ENCODE measurements at regions not wholly inside any gene's neighbourhood (a gene's known extent, or its start where the extent isn't known, plus 50 kb on each side); places are given as distances from the start of the nearest gene placed in this dataset.

DNA sequence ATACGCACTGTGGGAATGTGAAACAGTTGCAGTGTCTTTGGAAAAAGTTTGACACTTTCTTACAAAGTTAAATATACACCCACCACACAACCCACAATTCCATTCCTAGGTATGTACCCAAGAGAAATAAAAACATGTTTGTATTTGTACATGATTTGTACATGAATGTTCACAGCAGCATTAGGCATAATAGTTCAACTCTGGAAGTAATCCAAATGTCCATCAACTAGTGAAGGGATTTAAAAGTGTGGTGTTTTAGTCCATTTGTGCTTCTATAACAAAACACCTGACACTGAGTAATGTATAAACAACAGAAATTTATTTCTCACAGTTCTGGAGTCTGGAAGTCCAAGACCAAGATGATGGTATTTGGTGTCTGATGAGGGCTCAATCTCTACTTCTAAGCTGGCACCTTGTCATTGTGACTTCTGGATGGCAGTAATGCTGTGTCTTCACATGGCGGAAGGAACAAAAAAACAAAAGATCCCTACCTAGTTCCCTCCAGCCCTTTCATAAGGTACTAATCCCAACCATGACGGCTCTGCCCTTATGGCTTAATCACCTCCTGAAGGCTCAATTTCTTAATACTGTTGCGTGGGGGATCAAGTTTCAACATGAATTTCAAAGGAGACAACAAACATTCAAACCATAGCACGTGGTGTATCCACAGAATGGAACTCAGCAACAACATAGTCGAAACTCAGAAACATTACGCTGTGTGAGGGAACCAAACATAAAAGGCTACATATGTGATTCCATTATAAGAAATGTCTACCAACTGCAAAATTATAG, 120.5 kb downstream of the AQP9 start:
- Histone ChIP-seq H3K4me3 (no peak overlapping the region), H3K27ac (no peak overlapping the region), H3K9me3 (no peaks in the 10 kb centered on the region), H3K36me3 (no peaks in the 10 kb centered on the region), H3K4me1 (no peaks in the 10 kb centered on the region), H3K27me3 (peaks cover 0 to 6% of the 10 kb centered on the region in 2 donors)
- DNase-seq, result no peak
- intact Hi-C loops (cut with DNase I; ENCODE audit: low total_unique reads), result no loop called here
- TF ChIP-seq, protein P1, sequence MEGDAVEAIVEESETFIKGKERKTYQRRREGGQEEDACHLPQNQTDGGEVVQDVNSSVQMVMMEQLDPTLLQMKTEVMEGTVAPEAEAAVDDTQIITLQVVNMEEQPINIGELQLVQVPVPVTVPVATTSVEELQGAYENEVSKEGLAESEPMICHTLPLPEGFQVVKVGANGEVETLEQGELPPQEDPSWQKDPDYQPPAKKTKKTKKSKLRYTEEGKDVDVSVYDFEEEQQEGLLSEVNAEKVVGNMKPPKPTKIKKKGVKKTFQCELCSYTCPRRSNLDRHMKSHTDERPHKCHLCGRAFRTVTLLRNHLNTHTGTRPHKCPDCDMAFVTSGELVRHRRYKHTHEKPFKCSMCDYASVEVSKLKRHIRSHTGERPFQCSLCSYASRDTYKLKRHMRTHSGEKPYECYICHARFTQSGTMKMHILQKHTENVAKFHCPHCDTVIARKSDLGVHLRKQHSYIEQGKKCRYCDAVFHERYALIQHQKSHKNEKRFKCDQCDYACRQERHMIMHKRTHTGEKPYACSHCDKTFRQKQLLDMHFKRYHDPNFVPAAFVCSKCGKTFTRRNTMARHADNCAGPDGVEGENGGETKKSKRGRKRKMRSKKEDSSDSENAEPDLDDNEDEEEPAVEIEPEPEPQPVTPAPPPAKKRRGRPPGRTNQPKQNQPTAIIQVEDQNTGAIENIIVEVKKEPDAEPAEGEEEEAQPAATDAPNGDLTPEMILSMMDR (IDR thresholded peaks at IDR 0.05), result no peak

DNA sequence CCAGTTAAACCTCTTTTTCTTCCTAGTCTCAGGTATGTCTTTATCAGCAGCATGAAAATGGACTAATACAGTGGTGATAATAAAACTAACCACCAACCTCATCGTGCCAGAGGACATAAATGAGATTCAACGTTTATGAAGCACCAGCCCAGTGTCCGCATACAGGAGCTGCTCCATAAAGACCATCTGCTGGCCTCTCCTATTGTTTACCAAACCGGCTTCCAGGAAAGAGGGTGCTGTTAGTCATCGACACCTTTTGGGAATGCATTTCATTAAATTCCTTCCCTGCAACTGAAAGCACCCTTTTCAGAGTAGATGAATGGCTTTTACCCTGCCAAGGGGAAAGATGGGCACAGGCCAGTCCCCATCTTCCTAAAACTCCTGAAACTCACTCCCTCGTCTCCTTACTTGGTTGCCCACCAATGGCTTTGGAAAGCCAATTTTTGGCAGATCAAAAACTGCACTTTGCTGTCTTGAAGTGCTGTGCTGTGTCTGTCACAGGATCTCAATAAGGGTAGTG, 122.1 kb downstream of the AQP9 start:
- DNase-seq, result no peak
- intact Hi-C loops (cut with DNase I; ENCODE audit: low total_unique reads), result no loop called here
- Histone ChIP-seq H3K27ac (no peak overlapping the region), H3K36me3 (no peaks in the 10 kb centered on the region), H3K4me1 (no peaks in the 10 kb centered on the region), H3K9me3 (no peaks in the 10 kb centered on the region), H3K4me3 (no peak overlapping the region), H3K27me3 (peaks cover 0 to 7% of the 10 kb centered on the region in 2 donors)
- TF ChIP-seq, protein P1 (IDR thresholded peaks at IDR 0.05), result no peak

DNA sequence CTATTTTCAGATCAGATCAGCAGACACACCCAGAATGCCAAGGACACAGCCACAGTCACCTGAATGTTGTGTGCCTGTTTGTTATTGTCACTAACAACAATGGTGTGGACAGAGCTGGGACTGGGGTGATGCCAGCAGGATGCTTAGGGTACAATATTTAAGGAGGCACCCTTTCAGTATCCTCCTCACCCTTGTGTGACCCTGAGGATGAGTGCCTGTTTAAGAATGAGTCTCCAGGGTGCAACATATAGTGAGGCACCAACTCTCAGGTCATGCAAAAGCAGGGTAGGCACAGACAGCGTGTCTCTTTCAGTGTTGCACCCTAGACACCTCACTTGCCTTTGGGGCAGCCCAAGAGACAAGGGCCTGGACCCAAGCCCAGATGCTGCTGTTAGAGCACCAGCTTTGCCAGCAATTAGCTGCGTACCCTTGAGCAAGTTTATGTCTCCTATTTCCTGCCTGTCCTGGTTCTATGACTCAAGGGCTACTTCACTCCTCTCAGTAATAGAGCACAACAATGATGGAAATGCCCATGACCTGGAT, 122.6 kb downstream of the AQP9 start:
- Histone ChIP-seq H3K27ac (no peak overlapping the region), H3K9me3 (no peaks in the 10 kb centered on the region), H3K36me3 (no peaks in the 10 kb centered on the region), H3K4me1 (no peaks in the 10 kb centered on the region), H3K4me3 (no peak overlapping the region), H3K27me3 (peaks cover 0 to 7% of the 10 kb centered on the region in 2 donors)
- intact Hi-C loops (cut with DNase I; ENCODE audit: low total_unique reads), result no loop called here
- TF ChIP-seq, protein P1 (IDR thresholded peaks at IDR 0.05), result no peak
- DNase-seq, result no peak

DNA sequence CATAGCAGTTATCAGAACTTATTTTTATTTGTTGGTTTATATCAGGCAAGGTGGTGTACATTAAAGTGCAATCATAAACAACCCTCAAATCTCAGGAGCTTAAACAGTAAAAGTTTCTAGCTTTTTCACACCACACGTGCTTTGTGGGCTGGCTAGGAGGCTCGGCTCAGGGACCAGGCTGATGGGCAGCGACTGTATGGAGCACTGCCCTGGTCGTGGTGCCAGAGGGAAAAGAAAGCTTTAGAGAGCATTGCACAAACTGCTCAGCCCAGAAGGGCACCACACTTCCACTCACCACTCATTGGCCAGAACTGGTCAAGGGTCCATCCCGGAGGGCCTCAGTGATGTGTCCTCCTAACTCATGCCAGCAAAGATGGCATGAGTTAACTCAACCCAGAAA, 123.2 kb downstream of the AQP9 start:
- intact Hi-C loops (cut with DNase I; ENCODE audit: low total_unique reads), result no loop called here
- Histone ChIP-seq H3K4me1 (no peaks in the 10 kb centered on the region), H3K27me3 (peaks cover 0 to 7% of the 10 kb centered on the region in 2 donors), H3K36me3 (no peaks in the 10 kb centered on the region), H3K9me3 (no peaks in the 10 kb centered on the region), H3K27ac (no peak overlapping the region), H3K4me3 (no peak overlapping the region)
- DNase-seq, result no peak
- TF ChIP-seq, protein P1 (IDR thresholded peaks at IDR 0.05), result no peak

DNA sequence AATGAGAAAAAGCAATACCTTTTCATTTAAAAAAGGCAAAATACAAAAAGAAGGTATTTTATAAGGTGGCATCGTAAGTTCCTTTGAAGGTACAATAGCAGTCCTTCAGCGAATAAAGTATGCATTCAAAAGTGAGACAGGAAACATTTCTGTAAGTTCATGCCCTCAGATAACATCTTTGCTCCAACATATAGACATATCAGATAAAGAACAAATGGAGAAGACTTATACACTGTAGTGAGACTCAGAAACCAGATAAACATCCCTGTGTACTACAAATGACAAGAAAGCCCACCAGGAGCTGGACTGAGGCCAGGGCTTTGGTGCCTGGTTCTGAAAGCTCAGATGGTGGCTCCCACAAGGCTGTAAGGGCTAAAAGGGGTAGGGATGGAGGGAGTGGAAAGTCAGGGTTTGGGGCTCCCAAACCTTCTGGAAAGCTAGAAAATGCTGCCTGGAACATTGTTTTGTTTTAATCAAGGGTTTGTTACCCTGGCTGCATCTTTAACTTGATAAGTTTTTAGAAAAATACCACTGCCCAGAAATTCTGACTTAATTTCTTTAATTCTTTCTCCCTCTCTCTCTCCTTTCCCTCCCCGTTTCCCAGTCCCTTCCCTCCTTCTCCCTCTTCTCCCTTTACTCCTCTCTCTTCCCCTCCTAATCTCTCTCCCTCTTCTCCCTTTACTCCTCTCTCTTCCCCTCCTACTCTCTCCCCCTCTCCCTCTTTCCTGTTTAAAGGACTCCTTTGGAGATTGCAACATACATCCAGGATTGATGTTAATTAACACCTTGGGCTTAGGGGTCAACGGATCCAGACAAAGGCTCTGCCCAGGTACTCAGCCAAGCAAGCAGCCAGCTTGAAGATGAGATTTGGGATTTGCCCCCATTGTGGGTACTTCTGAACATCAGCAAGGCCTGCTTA, 126.1 kb downstream of the AQP9 start:
- Histone ChIP-seq H3K4me1 (no peaks in the 10 kb centered on the region), H3K36me3 (no peaks in the 10 kb centered on the region), H3K4me3 (no peak overlapping the region), H3K27ac (no peak overlapping the region), H3K9me3 (no peaks in the 10 kb centered on the region), H3K27me3 (peaks cover 0 to 7% of the 10 kb centered on the region in 2 donors)
- intact Hi-C loops (cut with DNase I; ENCODE audit: low total_unique reads), result no loop called here
- TF ChIP-seq, protein P1 (IDR thresholded peaks at IDR 0.05), result no peak
- no peak for DNase-seq
